ENCODE measurements at regions not wholly inside any gene's neighbourhood (a gene's known extent, or its start where the extent isn't known, plus 50 kb on each side); places are given as distances from the start of the nearest gene placed in this dataset.

GRCh38 chr5:28714907-28715698 lies 1676.7 kb upstream of the CDH9 start:
- Mint-ChIP-seq H3K27me3 (ENCODE audit: insufficient read depth) (no peaks in the 10 kb centered on the region), H3K4me1 (ENCODE audit: low read depth) (no peaks in the 10 kb centered on the region)

GRCh38 chr5:28710360-28710759 lies 1672.0 kb upstream of the CDH9 start:
- no peak overlapping the region for H3K27ac Mint-ChIP-seq

More at GRCh38 chr5:28714907-28715698, 1676.7 kb upstream of the CDH9 start:
- H3K27ac Mint-ChIP-seq = no peak overlapping the region
- no peak for TF ChIP-seq CTCF (IDR thresholded peaks at IDR 0.05)
- H3K36me3 Mint-ChIP-seq (ENCODE audit: low read depth) = no peaks in the 10 kb centered on the region
- peaks cover 30% of the 10 kb centered on the region for H3K9me3 Mint-ChIP-seq
- H3K4me3 Mint-ChIP-seq = no peak overlapping the region
- no peak for DNase-seq

GRCh38 chr5:28708472-28708871 lies 1670.1 kb upstream of the CDH9 start:
- H3K9me3 Mint-ChIP-seq = peaks cover 19% of the 10 kb centered on the region
- TF ChIP-seq CTCF (IDR thresholded peaks at IDR 0.05) = no peak
- H3K27ac Mint-ChIP-seq = no peak overlapping the region
- DNase-seq = no peak
- no peaks in the 10 kb centered on the region for H3K4me1 Mint-ChIP-seq (ENCODE audit: low read depth)
- no peaks in the 10 kb centered on the region for H3K36me3 Mint-ChIP-seq (ENCODE audit: low read depth)
- no peaks in the 10 kb centered on the region for H3K27me3 Mint-ChIP-seq (ENCODE audit: insufficient read depth)
- H3K4me3 Mint-ChIP-seq = no peak overlapping the region

More at GRCh38 chr5:28710360-28710759, 1672.0 kb upstream of the CDH9 start:
- Mint-ChIP-seq H3K9me3 (peaks cover 28% of the 10 kb centered on the region), H3K27me3 (ENCODE audit: insufficient read depth) (no peaks in the 10 kb centered on the region), H3K4me3 (no peak overlapping the region), H3K4me1 (ENCODE audit: low read depth) (no peaks in the 10 kb centered on the region), H3K36me3 (ENCODE audit: low read depth) (no peaks in the 10 kb centered on the region)
- no peak for DNase-seq
- TF ChIP-seq CTCF (IDR thresholded peaks at IDR 0.05) = peak; percentile 16; the same call in 1 of the 2 replicates

GRCh38 chr5:28707706-28708105 lies 1669.3 kb upstream of the CDH9 start:
- no peak overlapping the region for H3K27ac Mint-ChIP-seq
- no peaks in the 10 kb centered on the region for H3K36me3 Mint-ChIP-seq (ENCODE audit: low read depth)
- H3K4me3 Mint-ChIP-seq = no peak overlapping the region
- TF ChIP-seq CTCF (IDR thresholded peaks at IDR 0.05) = no peak
- H3K27me3 Mint-ChIP-seq (ENCODE audit: insufficient read depth) = no peaks in the 10 kb centered on the region
- H3K4me1 Mint-ChIP-seq (ENCODE audit: low read depth) = no peaks in the 10 kb centered on the region
- H3K9me3 Mint-ChIP-seq = peaks cover 19% of the 10 kb centered on the region
- DNase-seq = no peak

GRCh38 chr5:28703651-28704260 lies 1665.4 kb upstream of the CDH9 start:
- TF ChIP-seq CTCF (IDR thresholded peaks at IDR 0.05) = no peak
- DNase-seq = no peak
- no peaks in the 10 kb centered on the region for H3K27me3 Mint-ChIP-seq (ENCODE audit: insufficient read depth)
- no peaks in the 10 kb centered on the region for H3K36me3 Mint-ChIP-seq (ENCODE audit: low read depth)
- H3K9me3 Mint-ChIP-seq = peaks cover 10% of the 10 kb centered on the region; the same call in 1 of the 2 replicates
- no peak overlapping the region for H3K4me3 Mint-ChIP-seq
- no peaks in the 10 kb centered on the region for H3K4me1 Mint-ChIP-seq (ENCODE audit: low read depth)
- H3K27ac Mint-ChIP-seq = no peak overlapping the region
